ENCODE measurements at regions not wholly inside any gene's neighbourhood (a gene's known extent, or its start where the extent isn't known, plus 50 kb on each side); places are given as distances from the start of the nearest gene placed in this dataset.
A peak's percentile ranks its signal among the peaks of the same experiment; 100 is the strongest.

DNA sequence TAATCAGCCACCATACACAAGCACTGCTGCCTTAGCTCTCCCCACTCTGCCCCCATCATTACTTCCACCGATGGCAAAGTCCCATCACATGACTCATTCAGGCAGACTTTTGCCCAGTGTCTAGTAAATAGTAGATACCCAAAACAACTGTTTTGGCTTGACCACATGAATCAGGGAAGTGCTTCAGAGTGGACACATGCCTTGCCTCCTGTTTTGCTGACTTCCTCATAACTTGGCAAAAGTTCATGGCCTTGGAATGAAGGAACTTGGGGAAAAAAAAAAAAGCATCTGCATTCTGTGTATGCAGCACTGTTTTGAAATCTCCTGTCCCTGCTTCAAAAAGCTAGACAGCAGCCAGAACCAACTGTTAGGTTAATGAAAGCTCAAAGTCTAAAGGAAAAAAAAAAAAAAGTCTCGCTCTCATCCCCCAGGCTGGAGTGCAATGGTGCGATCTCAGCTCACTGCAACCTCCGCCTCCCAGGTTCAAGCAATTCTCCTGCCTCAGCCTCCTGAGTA lies 335.3 kb downstream of the FAM181B start:
- Histone ChIP-seq H3K79me2 (ENCODE audit: insufficient read depth, low read length) (no peaks in the 10 kb centered on the region), H4K20me1 (ENCODE audit: insufficient read depth, low read length) (no peaks in the 10 kb centered on the region), H3K4me3 (replicated peaks in 1 of 3; ENCODE audit: insufficient read depth in 1 of 3, low read depth in 2 of 3, low read length in 3 of 3) (no peak overlapping the region; a peak in 1 of 6 replicates), H3K4me1 (ENCODE audit: insufficient read depth, low read length) (peaks cover 13% of the 10 kb centered on the region), H3K27me3 (ENCODE audit: control insufficient read depth in 1 of 2, insufficient read depth in 2 of 2, low read length in 2 of 2) (no peaks in the 10 kb centered on the region; a peak in 1 of 5 replicates), H3K36me3 (replicated peaks in 1 of 2; ENCODE audit: control insufficient read depth in 1 of 2, insufficient read depth in 2 of 2, low read length in 2 of 2) (no peaks in the 10 kb centered on the region), H2AFZ (ENCODE audit: low read length) (no peak overlapping the region), H3K9ac (ENCODE audit: insufficient read depth, low read depth, low read length) (no peak overlapping the region), H3K9me3 (ENCODE audit: low read length) (no peaks in the 10 kb centered on the region), H3K4me2 (ENCODE audit: low read depth, low read length) (peak overlapping the region; percentile 33; the same call in 1 of the 2 replicates), H3K27ac (ENCODE audit: extremely low read length, insufficient read depth, low read length) (peak overlapping the region; percentile 6)
- ATAC-seq (peak; percentile 94), FAIRE-seq (no peak), DNase-seq (ENCODE audit: low spot score) (peak; percentile 57)
- intact Hi-C loops (cut with micrococcal nuclease; ENCODE audit: unreplicated experiment) (no loop called here), in situ Hi-C loops (cut with HindIII; ENCODE audit: extremely low pct_ligation_motif_present, low pct_unique_long_range_greater_than_20kb) (no loop called here)
- ChIA-PET CTCF (ENCODE audit: low intra/inter-chr PET ratio, low total read pairs) (no interaction called here), POLR2A (no interaction called here)
- no TSS peak for BruUV-seq (replicated peaks)
- 8% methylated on average over 4 of the region's 4 CpGs for WGBS (ENCODE audit: low lambda C conversion rate)
- TF ChIP-seq HES4 (CRISPR knock-in tag; IDR thresholded peaks at IDR 0.05; ENCODE audit: borderline replicate concordance) (no peak), PHF5A (CRISPR knock-in tag; IDR thresholded peaks at IDR 0.05; ENCODE audit: low read depth, unreplicated experiment) (no peak), MED1 (CRISPR knock-in tag; IDR thresholded peaks at IDR 0.05) (0 out of 2 replicates have a peak, but pooled peaks have one; percentile 15), SRSF9 (IDR thresholded peaks at IDR 0.05; ENCODE audit: borderline replicate concordance, insufficient read depth, low read depth, low read length, poor library complexity, severe bottlenecking) (no peak), FOXP1 (IDR thresholded peaks at IDR 0.05) (no peak), FOXP1 (CRISPR knock-in tag; IDR thresholded peaks at IDR 0.05) (peak; percentile 47), ZKSCAN1 (IDR thresholded peaks at IDR 0.05; ENCODE audit: low read length) (no peak), MAFK (conservative IDR thresholded peaks at IDR 0.05 in 1 of 2, IDR thresholded peaks at IDR 0.05 in 1 of 2; ENCODE audit: low read length in 2 of 2) (peak; percentile 32 to 38; a peak in 2 of 4 replicates), TARDBP (CRISPR knock-in tag; IDR thresholded peaks at IDR 0.05) (0 out of 2 replicates have a peak, but pooled peaks have one; percentile 25), ELF3 (CRISPR knock-in tag; IDR thresholded peaks at IDR 0.05) (peak; percentile 75; the same call in 1 of the 2 replicates), PRDM10 (CRISPR knock-in tag; IDR thresholded peaks at IDR 0.05; ENCODE audit: low read depth) (peak; percentile 90), GABPA (IDR thresholded peaks at IDR 0.05; ENCODE audit: low read depth, low read length) (no peak), GABPA (CRISPR knock-in tag; IDR thresholded peaks at IDR 0.05; ENCODE audit: low read depth) (peak; percentile 44; the same call in 1 of the 2 replicates), KAT7 (CRISPR knock-in tag; IDR thresholded peaks at IDR 0.05; ENCODE audit: borderline replicate concordance) (no peak), MAFF (IDR thresholded peaks at IDR 0.05; ENCODE audit: low read depth, low read length) (peak; percentile 44; the same call in 1 of the 2 replicates), ISX (CRISPR knock-in tag; conservative IDR thresholded peaks at IDR 0.05) (no peak), HBP1 (CRISPR knock-in tag; IDR thresholded peaks at IDR 0.05; ENCODE audit: low read depth) (no peak), ZNF362 (CRISPR knock-in tag; IDR thresholded peaks at IDR 0.05; ENCODE audit: borderline replicate concordance) (peak; percentile 89), RARA (CRISPR knock-in tag; IDR thresholded peaks at IDR 0.05) (peak; percentile 42), SKI (IDR thresholded peaks at IDR 0.05; ENCODE audit: partially characterized antibody) (peak; percentile 83)
- TF ChIP-seq, protein P1, sequence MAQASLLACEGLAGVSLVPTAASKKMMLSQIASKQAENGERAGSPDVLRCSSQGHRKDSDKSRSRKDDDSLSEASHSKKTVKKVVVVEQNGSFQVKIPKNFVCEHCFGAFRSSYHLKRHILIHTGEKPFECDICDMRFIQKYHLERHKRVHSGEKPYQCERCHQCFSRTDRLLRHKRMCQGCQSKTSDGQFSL (CRISPR knock-in tag; IDR thresholded peaks at IDR 0.05), result no peak
